ENCODE measurements at regions not wholly inside any gene's neighbourhood (a gene's known extent, or its start where the extent isn't known, plus 50 kb on each side); places are given as distances from the start of the nearest gene placed in this dataset.

DNA sequence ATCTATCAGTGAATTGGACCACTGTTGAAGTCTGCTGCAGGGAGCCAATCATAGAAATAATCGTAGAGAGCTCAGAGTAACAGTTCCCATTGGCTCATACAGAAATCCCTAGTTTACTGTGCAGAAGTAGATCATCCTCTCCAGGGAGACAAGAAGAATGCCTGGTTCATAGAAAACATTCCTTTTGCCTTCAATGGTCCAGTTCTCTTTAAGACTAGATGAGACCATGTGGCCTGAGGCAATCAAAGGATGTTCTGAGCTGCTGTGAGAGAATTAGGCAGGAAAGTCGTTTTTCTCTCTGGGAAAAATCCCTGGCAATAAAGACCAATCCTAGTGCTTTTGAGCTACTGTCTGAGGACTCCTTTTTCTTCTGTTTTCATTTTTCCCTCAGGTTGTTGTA lies 208.4 kb downstream of the CENPW start:
- Histone ChIP-seq H4K91ac (ENCODE audit: low read depth, low read length, poor library complexity) (no peak overlapping the region), H3K4me2 (ENCODE audit: insufficient read depth, low read length, poor library complexity, severe bottlenecking) (no peak overlapping the region), H3K23ac (ENCODE audit: low read depth, low read length, poor library complexity) (no peak overlapping the region), H3K27me3 (ENCODE audit: control insufficient read depth in 3 of 3, insufficient read depth in 3 of 3, low read depth in 1 of 3, low read length in 3 of 3) (no peaks in the 10 kb centered on the region), H3K9ac (ENCODE audit: low read depth, low read length, poor library complexity) (no peak overlapping the region), H2BK120ac (ENCODE audit: low read depth, low read length) (no peak overlapping the region), H2AK5ac (ENCODE audit: low read depth, low read length) (no peak overlapping the region), H3K14ac (ENCODE audit: low read length) (no peak overlapping the region), H3K4me1 (ENCODE audit: control insufficient read depth in 2 of 2, insufficient read depth in 1 of 2, low read depth in 1 of 2, low read length in 2 of 2) (no peaks in the 10 kb centered on the region), H2BK15ac (ENCODE audit: low read length) (no peak overlapping the region), H4K8ac (ENCODE audit: low read depth, low read length) (no peak overlapping the region), H3K79me1 (ENCODE audit: low read depth, low read length) (no peaks in the 10 kb centered on the region), H2BK12ac (ENCODE audit: low read length) (no peak overlapping the region), H2AFZ (ENCODE audit: low read length) (no peak overlapping the region), H3K4me3 (ENCODE audit: low read length in 2 of 2) (no peak overlapping the region), H2BK5ac (ENCODE audit: low read length) (no peak overlapping the region), H3K4ac (ENCODE audit: low read length) (no peak overlapping the region), H3K9me3 (replicated peaks in 1 of 2; ENCODE audit: control insufficient read depth in 2 of 2, insufficient read depth in 1 of 2, low read depth in 1 of 2, low read length in 2 of 2) (no peaks in the 10 kb centered on the region), H3K27ac (replicated peaks; ENCODE audit: low read length) (no peak overlapping the region), H3K36me3 (replicated peaks in 1 of 2; ENCODE audit: control insufficient read depth in 2 of 2, insufficient read depth in 2 of 2, low read length in 2 of 2) (no peaks in the 10 kb centered on the region), H3K18ac (ENCODE audit: low read length) (no peak overlapping the region)
- DNase-seq (ENCODE audit: low spot score), result no peak
- no CpG with 5 or more reads among the region's 2 CpGs for WGBS, 2 donors (ENCODE audit: extremely low coverage in 2 of 2, insufficient read length in 2 of 2, insufficient replicate concordance in 1 of 2)

DNA sequence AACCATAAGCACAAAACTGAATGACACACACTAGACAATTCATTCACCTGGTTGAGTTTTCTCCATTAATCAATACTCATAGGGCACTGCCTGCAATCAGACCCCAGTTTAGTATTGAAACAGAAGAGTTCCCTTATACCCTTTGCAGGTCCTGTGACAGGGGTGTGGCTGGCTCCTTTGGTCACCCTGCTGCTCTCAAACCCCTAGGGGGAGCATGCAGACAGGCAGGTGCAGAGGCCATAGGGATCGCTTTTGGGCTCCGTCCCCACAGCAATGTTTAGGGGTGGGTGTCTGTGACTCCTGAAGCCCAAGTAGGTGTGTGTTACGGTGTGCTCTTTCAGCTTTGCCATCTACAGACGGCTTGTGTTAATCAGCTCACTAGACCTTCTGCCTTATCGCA lies 210.4 kb downstream of the CENPW start:
- Histone ChIP-seq H3K79me1 (ENCODE audit: low read depth, low read length) (no peaks in the 10 kb centered on the region), H2BK15ac (ENCODE audit: low read length) (no peak overlapping the region), H3K27me3 (ENCODE audit: control insufficient read depth in 3 of 3, insufficient read depth in 3 of 3, low read depth in 1 of 3, low read length in 3 of 3) (no peaks in the 10 kb centered on the region), H3K14ac (ENCODE audit: low read length) (no peak overlapping the region), H3K23ac (ENCODE audit: low read depth, low read length, poor library complexity) (no peak overlapping the region), H3K4me2 (ENCODE audit: insufficient read depth, low read length, poor library complexity, severe bottlenecking) (no peak overlapping the region), H2AFZ (ENCODE audit: low read length) (no peak overlapping the region), H2BK12ac (ENCODE audit: low read length) (no peak overlapping the region), H3K9ac (ENCODE audit: low read depth, low read length, poor library complexity) (no peak overlapping the region), H3K18ac (ENCODE audit: low read length) (no peak overlapping the region), H3K27ac (replicated peaks; ENCODE audit: low read length) (no peak overlapping the region), H2BK120ac (ENCODE audit: low read depth, low read length) (no peak overlapping the region), H3K36me3 (replicated peaks in 1 of 2; ENCODE audit: control insufficient read depth in 2 of 2, insufficient read depth in 2 of 2, low read length in 2 of 2) (no peaks in the 10 kb centered on the region), H2AK5ac (ENCODE audit: low read depth, low read length) (no peak overlapping the region), H3K4ac (ENCODE audit: low read length) (no peak overlapping the region), H2BK5ac (ENCODE audit: low read length) (no peak overlapping the region), H4K91ac (ENCODE audit: low read depth, low read length, poor library complexity) (no peak overlapping the region), H3K4me1 (ENCODE audit: control insufficient read depth in 2 of 2, insufficient read depth in 1 of 2, low read depth in 1 of 2, low read length in 2 of 2) (no peaks in the 10 kb centered on the region), H3K4me3 (ENCODE audit: low read length in 2 of 2) (no peak overlapping the region), H3K9me3 (replicated peaks in 1 of 2; ENCODE audit: control insufficient read depth in 2 of 2, insufficient read depth in 1 of 2, low read depth in 1 of 2, low read length in 2 of 2) (no peaks in the 10 kb centered on the region), H4K8ac (ENCODE audit: low read depth, low read length) (no peak overlapping the region)
- no peak for DNase-seq (ENCODE audit: low spot score)
- WGBS, 2 donors (ENCODE audit: extremely low coverage in 2 of 2, insufficient read length in 2 of 2, insufficient replicate concordance in 1 of 2), result no CpG with 5 or more reads among the region's 5 CpGs

DNA sequence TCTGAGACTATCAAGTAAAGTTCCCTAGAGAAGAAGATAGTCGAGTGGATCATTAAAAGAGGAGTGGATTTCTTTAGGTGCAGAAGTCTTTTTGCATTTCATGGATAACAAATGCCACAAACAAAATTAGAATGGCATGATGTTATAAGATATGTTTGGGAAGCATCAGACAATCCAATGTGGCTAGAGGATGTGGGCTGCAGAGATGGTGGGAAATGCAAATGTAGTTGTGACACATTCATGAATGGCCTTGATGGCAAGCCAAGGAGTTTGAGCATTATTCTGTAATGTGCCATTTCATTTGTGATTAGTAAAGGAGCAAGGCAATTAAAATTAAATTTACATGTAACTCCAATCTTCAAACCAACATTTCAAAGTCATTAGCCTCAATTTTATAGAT lies 211.9 kb downstream of the CENPW start:
- Histone ChIP-seq H3K9ac (ENCODE audit: low read depth, low read length, poor library complexity) (no peak overlapping the region), H3K9me3 (replicated peaks in 1 of 2; ENCODE audit: control insufficient read depth in 2 of 2, insufficient read depth in 1 of 2, low read depth in 1 of 2, low read length in 2 of 2) (no peaks in the 10 kb centered on the region), H3K18ac (ENCODE audit: low read length) (no peak overlapping the region), H2BK15ac (ENCODE audit: low read length) (no peak overlapping the region), H2AFZ (ENCODE audit: low read length) (no peak overlapping the region), H3K27me3 (ENCODE audit: control insufficient read depth in 3 of 3, insufficient read depth in 3 of 3, low read depth in 1 of 3, low read length in 3 of 3) (no peaks in the 10 kb centered on the region), H4K8ac (ENCODE audit: low read depth, low read length) (no peak overlapping the region), H2BK12ac (ENCODE audit: low read length) (no peak overlapping the region), H3K36me3 (replicated peaks in 1 of 2; ENCODE audit: control insufficient read depth in 2 of 2, insufficient read depth in 2 of 2, low read length in 2 of 2) (no peaks in the 10 kb centered on the region), H3K14ac (ENCODE audit: low read length) (no peak overlapping the region), H3K4ac (ENCODE audit: low read length) (no peak overlapping the region), H3K23ac (ENCODE audit: low read depth, low read length, poor library complexity) (no peak overlapping the region), H2BK5ac (ENCODE audit: low read length) (no peak overlapping the region), H2BK120ac (ENCODE audit: low read depth, low read length) (no peak overlapping the region), H3K79me1 (ENCODE audit: low read depth, low read length) (no peaks in the 10 kb centered on the region), H4K91ac (ENCODE audit: low read depth, low read length, poor library complexity) (no peak overlapping the region), H2AK5ac (ENCODE audit: low read depth, low read length) (no peak overlapping the region), H3K4me1 (ENCODE audit: control insufficient read depth in 2 of 2, insufficient read depth in 1 of 2, low read depth in 1 of 2, low read length in 2 of 2) (no peaks in the 10 kb centered on the region), H3K27ac (replicated peaks; ENCODE audit: low read length) (no peak overlapping the region), H3K4me2 (ENCODE audit: insufficient read depth, low read length, poor library complexity, severe bottlenecking) (no peak overlapping the region), H3K4me3 (ENCODE audit: low read length in 2 of 2) (no peak overlapping the region)
- WGBS, 2 donors (ENCODE audit: extremely low coverage in 2 of 2, insufficient read length in 2 of 2, insufficient replicate concordance in 1 of 2), result no CpG with 5 or more reads among the region's 1 CpG
- DNase-seq (ENCODE audit: low spot score), result no peak

DNA sequence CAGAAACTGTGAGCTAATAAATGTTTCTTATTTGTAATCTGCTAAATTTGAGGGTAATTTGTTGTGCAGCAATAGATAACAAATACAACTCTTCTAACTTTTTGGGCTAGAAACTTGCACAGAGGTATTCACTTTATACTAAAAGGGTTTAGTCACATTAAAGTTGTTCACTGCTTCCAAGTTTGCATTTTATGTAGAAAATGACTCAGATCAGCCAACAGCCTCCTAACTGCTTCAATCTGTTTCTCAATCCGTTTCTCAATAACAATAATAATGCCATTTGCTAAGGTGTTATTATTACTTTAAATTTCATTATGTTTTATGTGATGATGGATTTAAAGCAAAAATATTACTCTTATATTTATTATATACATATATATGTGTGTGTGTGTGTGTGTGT lies 213.9 kb downstream of the CENPW start:
- Histone ChIP-seq H3K27ac (replicated peaks; ENCODE audit: low read length) (no peak overlapping the region), H3K4me1 (ENCODE audit: control insufficient read depth in 2 of 2, insufficient read depth in 1 of 2, low read depth in 1 of 2, low read length in 2 of 2) (no peaks in the 10 kb centered on the region), H2AK5ac (ENCODE audit: low read depth, low read length) (no peak overlapping the region)

More for the DNA sequence above, 213.9 kb downstream of the CENPW start:
- no peak overlapping the region for H2BK12ac ChIP-seq (ENCODE audit: low read length)
- no peak overlapping the region for H3K9ac ChIP-seq (ENCODE audit: low read depth, low read length, poor library complexity)
- H3K4ac ChIP-seq (ENCODE audit: low read length), result no peak overlapping the region
- H3K14ac ChIP-seq (ENCODE audit: low read length), result no peak overlapping the region
- H2BK15ac ChIP-seq (ENCODE audit: low read length), result no peak overlapping the region
- H3K18ac ChIP-seq (ENCODE audit: low read length), result no peak overlapping the region
- no CpG with 5 or more reads among the region's 1 CpG for WGBS, 2 donors (ENCODE audit: extremely low coverage in 2 of 2, insufficient read length in 2 of 2, insufficient replicate concordance in 1 of 2)
- no peaks in the 10 kb centered on the region for H3K27me3 ChIP-seq (ENCODE audit: control insufficient read depth in 3 of 3, insufficient read depth in 3 of 3, low read depth in 1 of 3, low read length in 3 of 3)
- no peak for DNase-seq (ENCODE audit: low spot score)
- peaks cover 0 to 3% of the 10 kb centered on the region in 2 donors for H3K9me3 ChIP-seq (replicated peaks in 1 of 2; ENCODE audit: control insufficient read depth in 2 of 2, insufficient read depth in 1 of 2, low read depth in 1 of 2, low read length in 2 of 2)
- H3K4me2 ChIP-seq (ENCODE audit: insufficient read depth, low read length, poor library complexity, severe bottlenecking), result no peak overlapping the region
- H3K79me1 ChIP-seq (ENCODE audit: low read depth, low read length), result no peaks in the 10 kb centered on the region
- H4K91ac ChIP-seq (ENCODE audit: low read depth, low read length, poor library complexity), result no peak overlapping the region
- no peak overlapping the region for H2AFZ ChIP-seq (ENCODE audit: low read length)
- no peak overlapping the region for H4K8ac ChIP-seq (ENCODE audit: low read depth, low read length)
- H3K4me3 ChIP-seq (ENCODE audit: low read length in 2 of 2), result no peak overlapping the region
- no peak overlapping the region for H2BK120ac ChIP-seq (ENCODE audit: low read depth, low read length)
- no peak overlapping the region for H2BK5ac ChIP-seq (ENCODE audit: low read length)
- no peak overlapping the region for H3K23ac ChIP-seq (ENCODE audit: low read depth, low read length, poor library complexity)
- H3K36me3 ChIP-seq (replicated peaks in 1 of 2; ENCODE audit: control insufficient read depth in 2 of 2, insufficient read depth in 2 of 2, low read length in 2 of 2), result no peaks in the 10 kb centered on the region

Data from neuronal stem cell (in vitro differentiated cells).